Putamen (tissue), 1 donor: ENCODE measurements at regions not wholly inside any gene's neighbourhood (a gene's known extent, or its start where the extent isn't known, plus 50 kb on each side); places are given as distances from the start of the nearest gene placed in this dataset.
A peak's percentile ranks its signal among the peaks of the same experiment; 100 is the strongest.

Source experiments
- DNase-seq: peaks from one replicate; pipeline ENCODE4 v3.0.0-alpha.2; 2016; ENCODE audit warnings: low spot score

DNA sequence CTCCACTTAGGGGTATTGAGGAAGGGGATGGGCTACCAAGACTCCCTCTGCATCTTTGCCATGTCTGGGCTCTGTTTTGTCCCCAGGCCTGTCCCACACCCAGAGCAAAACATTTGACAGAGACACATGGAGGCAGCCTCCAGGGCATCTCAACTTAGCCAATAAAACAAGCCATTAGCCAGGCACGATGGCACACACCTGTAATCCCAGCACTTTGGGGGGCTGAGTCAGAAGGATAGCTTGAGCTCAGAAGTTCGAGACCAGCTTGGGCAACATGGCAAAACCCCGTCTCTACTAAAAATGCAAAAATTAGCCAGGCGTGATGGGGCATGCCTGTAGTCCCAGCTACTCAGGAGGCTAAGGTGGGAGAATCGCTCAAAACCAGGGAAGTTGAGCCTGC lies 120.3 kb upstream of the IPO9 start:
- no peak for DNase-seq

DNA sequence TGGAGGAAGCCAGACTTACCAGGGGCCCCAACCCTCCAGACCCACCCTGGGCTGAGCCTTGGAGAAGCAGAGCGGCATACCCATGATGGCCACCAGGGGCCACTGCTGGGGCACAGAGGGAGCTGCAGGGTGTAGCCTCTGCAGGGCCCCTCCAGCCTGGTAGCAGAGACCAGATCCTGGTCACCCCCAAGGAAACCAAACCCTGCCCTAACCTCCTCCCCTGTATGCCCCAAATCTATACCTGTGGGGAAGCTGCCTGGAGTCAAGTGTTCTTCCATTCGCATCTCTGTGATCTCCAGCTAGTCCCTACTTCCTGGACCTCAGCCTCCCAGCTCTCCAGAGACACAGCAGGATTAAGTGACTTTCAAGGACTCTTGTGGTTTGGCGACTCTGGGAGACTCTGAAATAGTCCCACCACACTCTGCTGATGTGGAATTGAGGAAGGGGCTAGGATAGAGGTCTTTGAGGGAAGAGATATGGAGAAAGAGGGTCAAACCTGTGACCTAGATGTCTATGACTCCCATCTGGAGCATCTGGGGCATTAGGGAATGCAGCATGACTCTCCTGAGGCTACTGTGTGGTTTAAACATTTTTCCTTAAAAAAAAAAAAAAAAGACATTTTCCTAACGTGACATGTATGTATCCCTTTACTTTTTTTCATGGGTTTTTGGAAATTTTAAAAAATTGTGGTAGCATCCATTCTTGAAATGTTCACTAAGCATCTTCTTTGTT lies 119.2 kb upstream of the IPO9 start:
- DNase-seq, result no peak

GRCh38 chr1:201710632-201711597 lies 118.0 kb upstream of the IPO9 start:
- DNase-seq, result no peak

DNA sequence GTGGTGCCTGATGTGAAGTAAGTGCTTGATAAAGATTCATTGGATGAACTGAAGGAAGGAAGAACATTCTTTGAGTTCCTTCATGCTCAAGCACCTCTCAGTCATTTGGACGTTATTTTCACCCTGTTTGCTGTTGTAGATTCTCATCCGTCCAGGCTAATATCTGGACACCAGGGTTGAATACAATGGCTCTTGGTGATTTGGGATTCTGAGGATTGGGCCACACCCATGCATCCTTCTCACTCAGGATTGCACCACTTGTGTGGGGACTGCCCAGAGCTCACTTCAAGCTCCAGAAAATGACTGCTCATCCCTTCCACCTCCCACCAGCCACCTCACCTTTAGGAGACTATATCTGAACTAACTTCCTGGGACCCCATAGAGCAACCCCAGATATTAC lies 117.1 kb upstream of the IPO9 start:
- no peak for DNase-seq

DNA sequence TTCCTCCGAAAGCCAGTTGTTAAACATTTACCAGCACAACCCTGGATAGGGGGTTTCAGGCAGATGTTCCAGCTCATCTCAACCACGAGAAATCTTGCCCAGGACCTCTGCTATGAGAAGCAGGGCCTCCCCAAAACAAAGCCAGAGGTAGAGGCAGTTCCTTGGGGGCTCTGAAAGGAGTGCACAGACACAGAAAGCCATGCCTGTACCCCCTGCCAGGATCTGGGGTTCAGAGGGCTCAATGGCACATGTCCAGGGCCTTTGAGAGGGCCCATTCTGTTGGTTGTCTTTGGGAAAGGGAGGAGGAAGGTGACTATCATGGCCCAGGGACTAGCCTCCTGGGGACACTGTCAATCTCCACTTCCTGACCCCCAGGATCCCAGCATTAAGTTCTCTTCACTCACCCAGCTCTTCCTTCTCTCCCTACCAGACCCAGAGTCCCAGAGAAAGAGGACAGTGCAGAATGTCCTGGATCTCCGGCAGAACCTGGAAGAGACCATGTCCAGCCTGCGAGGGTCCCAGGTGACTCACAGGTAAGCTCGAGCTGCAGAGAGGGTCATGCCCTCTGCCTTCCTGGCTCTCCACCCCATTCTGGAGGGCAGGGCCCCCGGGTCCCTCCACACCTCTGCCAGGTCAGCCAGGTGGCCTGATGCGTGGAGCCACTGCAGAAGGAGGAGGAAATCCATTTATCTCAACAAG lies 116.4 kb upstream of the IPO9 start:
- no peak for DNase-seq

GRCh38 chr1:201713086-201713810 lies 115.7 kb upstream of the IPO9 start:
- peak; percentile 83 for DNase-seq

DNA sequence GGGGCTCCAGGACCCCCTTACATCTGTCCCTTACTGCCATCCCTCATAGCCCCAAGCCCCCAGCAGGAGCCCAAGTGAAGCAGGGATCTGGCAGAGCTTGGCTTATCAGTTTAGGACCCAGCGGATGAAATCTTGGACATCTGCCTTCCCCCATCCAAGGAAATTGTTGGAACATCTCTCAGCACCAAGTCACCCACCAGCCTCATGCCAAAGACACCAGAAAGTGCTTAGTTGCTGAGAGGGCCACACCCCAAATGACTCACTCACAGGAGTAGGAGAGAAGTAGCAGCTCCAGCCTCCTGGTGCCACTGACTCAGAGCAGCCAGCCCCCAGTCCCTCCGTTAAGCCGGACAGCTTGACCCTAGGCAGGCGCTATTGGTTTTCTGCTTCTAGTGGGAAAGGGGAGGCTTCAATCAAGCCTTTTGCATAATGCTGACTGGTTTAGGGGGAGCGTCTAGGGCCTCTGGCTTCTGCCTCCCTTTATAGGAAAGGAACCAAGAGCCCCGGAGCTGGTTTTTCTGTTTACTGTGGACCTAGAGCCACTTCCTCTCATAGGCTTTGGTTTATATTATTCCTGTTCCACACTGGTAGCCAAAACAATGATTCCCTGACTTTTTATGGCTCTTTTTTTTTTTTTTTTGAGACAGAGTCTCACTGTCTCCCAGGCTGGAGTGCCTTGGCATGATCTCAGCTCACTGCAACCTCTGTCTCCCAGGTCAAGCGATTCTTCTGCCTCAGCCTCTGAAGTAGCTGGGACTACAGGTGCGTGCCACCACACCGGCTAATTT lies 114.2 kb upstream of the IPO9 start:
- no peak for DNase-seq

GRCh38 chr1:201715351-201715750 lies 113.6 kb upstream of the IPO9 start:
- DNase-seq, result no peak

DNA sequence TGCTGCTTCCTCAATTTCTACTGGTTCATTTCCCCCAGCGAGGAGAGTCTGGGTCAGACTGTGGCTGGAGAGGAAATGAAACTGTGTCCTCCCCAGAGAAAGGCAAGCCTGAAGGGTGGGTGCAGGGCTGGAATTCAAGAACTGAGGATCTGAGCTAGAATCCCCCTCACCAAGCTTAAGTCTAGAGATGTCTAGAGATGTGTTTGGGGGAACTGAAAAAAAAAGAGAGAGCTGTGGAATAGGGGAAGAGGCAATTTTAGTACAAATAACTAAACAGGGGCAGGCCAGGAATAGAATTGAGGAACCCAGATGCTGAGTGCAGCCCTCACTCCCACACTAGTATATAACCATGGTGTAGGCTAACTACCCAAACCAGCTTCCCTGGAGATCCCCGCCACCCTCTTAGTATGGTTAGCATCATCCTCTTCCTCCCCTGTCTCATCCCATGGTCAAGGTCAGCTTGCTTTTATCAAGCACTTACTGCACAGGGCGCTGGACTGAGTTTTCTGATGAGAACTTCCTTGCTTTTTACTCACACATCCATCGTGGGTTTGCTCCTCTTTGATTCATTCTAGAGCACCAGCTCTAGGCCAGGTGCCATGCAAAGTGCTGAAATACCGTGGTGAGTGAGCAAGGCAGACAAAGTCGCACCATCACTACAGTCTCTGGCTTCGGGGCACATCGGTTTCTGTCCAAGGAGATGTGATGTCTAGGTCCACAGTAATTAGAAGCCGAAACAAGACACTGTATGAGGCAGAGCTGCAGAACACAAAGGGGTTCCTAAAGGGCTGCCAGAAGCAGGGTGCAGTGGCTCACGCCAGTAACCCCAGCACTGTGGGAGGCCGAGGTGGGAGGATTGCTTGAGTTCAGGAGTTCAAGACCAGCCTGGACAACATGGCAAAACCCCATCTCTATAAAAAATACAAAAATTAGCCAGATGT lies 112.9 kb upstream of the IPO9 start:
- no peak for DNase-seq

DNA sequence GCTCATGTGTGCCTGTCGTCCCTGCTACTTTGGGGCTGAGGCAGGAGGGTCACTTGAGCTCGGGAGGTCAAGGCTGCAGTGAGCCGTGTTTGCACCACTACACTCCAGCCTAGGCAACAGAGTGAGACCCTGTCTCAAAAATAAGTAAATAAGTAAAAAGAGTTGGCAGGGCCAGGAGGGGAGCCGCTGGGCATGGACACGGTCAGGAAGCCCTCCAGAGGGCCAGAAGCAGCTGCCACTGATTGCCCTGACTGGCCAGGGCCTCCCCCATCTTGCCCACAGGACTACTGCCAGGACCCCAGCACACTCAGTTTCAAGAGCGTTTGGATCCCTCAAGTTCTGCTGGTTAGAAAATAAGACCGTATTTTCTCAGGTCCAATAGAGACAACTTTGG lies 112.2 kb upstream of the IPO9 start:
- no peak for DNase-seq

DNA sequence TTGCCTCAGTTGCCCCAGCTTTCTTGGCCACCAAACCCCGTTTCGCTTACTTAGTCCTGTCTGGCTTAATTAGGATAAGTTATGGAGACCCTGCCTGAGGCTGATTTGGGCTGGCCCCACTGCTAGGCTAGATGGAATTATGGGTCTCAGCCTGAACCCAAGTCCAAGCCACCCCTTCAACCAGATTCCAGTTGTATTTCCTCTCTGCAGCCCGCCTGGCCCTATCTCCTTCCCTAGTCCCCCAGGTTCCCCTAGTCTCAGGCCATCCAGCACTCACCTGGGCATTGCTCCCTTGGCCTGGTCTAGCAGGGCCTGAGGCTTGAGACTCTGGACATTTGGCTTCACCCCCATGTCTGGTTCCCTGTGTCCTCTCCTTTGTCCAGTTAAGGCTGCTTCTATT lies 111.7 kb upstream of the IPO9 start:
- DNase-seq, result no peak

DNA sequence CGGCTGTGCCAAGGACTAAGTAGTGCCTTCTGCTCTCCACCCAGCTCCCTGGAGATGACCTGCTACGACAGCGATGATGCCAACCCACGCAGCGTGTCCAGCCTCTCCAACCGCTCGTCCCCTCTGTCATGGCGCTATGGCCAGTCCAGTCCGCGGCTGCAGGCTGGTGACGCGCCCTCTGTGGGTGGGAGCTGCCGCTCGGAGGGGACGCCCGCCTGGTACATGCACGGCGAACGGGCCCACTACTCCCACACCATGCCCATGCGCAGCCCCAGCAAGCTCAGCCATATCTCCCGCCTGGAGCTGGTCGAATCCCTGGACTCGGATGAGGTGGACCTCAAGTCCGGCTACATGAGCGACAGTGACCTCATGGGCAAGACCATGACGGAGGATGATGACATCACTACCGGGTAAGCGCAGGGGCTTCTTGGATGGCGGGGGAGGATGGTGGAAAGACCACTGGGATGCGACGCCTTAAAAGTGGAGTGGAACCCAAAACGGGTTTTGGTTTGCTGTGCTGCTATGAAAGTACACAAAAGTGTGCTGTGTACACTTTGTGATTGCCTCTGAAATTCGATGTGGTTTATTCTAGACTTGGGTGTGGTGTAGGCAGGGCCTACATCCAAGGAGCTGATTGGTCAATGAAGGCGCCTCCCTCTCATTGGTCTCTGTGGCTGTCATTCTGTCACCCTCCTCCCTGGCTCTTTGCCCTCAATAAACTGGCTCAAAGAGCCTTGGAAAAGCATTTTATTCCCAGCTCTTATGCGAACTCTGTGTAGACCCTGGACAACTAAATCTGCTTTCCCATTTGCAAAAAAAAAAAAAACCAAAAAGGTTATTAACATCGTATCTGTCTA lies 110.4 kb upstream of the IPO9 start:
- DNase-seq, result peak; percentile 78

- peak; percentile 91 for DNase-seq
These were observed 109.0 kb upstream of the IPO9 start for GRCh38 chr1:201719812-201720521.

DNA sequence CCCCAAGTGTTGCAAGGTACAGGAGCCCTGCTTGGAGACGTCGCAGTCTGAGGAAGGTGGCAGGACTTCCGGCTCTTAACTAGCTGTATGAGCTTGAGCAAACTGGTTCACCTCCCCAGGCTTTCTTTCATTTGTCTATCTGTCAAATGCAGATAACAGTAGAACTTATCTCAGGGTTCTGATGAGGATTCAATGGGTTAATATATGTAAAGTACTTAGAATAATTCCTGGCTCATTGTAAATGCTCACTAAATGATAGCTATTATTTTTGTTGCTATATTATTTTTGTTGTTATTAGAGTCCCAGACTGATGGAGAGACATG lies 108.5 kb upstream of the IPO9 start:
- DNase-seq, result no peak

- no peak for DNase-seq
These were observed 107.6 kb upstream of the IPO9 start for GRCh38 chr1:201721082-201722049.

- DNase-seq, result no peak
These were observed 104.8 kb upstream of the IPO9 start for GRCh38 chr1:201724039-201724765.

DNA sequence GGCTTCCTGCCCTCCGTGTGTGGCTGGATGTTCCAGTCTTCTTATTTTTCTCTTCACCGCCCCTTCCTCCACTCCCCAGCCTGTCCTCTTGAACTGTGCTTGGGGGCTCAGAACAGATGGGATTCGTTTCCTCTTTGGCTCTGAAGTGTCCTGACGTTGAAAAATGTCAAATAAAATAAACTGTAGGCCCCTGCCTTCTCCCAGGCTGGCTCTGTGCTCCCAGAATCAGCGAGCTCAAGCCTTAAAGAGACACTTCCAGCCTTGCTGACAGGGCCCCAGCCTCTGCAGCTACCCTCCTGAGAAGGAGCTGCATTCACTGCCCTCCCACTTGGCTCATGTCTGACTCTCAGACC lies 104.2 kb upstream of the IPO9 start:
- DNase-seq, result no peak
